Forelimb muscle (tissue), 1 donor: ENCODE measurements at regions not wholly inside any gene's neighbourhood (a gene's known extent, or its start where the extent isn't known, plus 50 kb on each side); places are given as distances from the start of the nearest gene placed in this dataset.

Experiments used
- DNase-seq: peaks from one replicate; pipeline ENCODE4 v3.0.0-alpha.2; 2013; ENCODE audit warnings: low read depth

DNA sequence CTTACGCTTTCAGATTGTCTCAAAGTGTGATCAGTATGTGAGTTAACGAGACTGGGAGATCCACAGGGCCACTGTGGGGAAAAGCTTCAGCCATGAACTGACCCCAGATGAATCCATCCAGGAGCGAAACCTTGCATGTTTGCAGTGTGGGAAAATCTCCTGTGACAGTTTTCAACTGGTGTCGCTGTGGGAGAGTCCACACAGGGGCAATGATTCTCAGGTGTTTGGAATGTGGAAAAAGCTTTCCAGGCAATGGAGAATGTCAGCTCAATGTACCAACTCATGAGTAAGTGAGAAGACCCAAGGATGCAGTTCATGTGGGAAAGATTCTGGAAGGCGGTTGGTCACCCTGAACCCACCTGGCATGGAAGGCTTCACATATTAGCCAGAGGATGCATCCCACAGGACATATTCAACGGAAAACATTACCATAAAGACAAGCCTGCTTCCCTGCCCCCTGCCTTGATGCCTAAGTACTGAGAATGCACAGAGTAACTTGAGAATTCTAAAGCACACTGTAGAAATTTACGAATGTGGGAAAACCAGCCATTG, 204.1 kb upstream of the BMPER start:
- no peak for DNase-seq

GRCh38 chr7:33701927-33702326, 203.4 kb upstream of the BMPER start:
- DNase-seq, result no peak

DNA sequence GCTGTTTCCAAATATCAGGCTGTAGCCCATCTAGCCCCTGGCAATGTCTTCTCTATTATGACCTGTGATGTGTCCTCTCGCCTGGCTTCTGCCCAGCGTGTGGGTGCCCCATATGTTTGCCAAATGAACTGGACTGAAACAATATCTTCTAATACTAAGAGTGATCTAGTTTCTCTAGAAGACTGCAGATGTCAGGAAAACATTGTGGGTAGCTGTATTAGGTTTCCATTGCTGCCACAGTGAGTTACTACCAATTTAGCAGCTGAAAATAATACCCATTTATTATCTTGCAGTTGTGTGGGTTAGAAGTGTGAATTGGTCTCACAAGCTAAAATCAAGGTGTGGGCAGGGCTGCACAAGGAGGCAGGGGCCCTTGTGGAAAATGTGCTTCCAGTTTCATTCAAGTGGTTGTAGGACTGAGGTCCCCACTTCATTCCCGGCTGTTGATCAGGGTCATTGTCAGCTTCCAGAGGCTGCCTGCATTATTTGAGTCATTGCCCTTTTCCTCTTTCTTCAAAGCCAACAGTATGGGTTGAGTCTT, 202.8 kb upstream of the BMPER start:
- DNase-seq, result no peak

DNA sequence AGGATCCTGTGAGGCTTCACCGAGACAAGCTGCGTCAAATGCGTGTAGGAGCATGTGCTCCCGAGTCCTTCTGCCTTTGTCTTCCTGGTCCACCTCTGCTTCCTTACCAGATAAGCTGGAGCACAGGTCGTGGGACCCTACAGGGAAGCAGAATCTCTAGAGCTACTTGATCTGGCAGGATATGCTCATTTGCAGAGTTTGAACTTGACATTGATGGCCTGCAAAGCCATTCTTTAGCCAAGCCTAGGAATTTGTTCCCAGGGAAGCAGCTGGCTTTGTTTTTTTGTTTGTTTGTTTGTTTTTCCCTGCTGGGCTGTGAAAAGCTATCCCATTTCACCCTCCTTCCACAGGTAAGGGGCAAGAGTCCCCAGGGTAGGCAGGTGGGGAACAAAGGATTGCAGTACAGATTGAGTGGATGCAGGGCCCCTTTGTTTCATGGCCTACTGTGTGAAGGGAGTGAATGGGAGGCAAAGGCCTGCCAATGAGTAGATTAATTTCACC, 200.0 kb upstream of the BMPER start:
- DNase-seq, result no peak

DNA sequence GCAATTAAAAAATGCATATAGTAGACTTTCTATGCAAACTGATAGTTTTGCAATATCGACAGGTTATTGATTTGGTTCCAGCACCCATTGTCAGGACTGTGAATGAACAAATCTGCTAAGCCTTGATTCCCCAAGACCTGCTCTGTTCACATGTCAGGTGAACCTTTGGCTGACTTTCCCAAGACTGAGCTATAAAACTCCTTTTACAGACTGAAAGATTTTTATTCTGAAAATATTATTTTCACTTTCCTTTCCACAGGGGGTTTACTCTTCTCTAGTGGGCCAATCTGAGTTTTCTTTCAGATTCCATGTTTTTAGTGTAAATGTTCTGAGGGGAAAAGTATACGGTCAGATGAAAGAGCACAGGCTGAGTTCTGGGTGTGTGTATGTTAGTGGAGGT, 199.2 kb upstream of the BMPER start:
- no peak for DNase-seq

GRCh38 chr7:33706771-33707200, 198.6 kb upstream of the BMPER start:
- no peak for DNase-seq

GRCh38 chr7:33707427-33707826, 197.9 kb upstream of the BMPER start:
- no peak for DNase-seq

DNA sequence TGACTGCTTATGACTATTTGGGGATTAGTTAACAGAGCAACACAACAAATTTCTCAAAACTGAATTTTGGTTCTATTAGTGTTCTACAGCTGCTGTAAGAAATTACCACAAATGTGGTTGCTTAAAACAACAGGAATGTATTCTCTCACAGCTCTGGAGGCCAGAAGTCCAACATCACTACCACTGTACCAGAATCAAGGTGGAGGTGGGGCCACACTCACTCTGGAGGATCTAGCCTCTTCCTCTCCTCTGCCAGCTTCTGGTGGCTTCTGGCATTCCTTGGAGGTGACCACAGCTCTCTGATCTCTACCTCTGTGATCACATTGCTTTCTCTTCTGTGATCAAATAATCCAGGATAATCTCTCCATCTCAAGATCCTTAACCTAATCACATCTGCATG, 194.7 kb upstream of the BMPER start:
- no peak for DNase-seq

GRCh38 chr7:33711231-33712019, 193.9 kb upstream of the BMPER start:
- DNase-seq, result no peak

DNA sequence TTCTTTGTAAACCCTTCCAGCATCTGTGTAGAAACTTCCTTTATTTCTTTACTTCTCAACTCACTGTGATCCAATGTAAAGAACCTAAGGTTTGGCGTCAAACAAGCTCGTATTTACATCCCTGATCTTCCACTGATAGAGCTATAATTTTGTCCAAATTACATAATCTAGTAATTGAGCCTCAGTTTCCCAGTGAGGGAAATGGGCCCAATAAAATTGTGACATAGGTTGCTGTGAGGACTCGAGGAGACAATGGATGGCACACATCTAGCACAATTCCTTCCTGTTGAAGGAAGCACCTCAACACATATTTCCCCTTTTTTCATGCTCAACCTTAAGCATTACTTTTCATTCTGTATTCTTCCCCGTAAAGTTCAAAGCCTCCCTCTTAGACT, 193.3 kb upstream of the BMPER start:
- DNase-seq, result no peak

DNA sequence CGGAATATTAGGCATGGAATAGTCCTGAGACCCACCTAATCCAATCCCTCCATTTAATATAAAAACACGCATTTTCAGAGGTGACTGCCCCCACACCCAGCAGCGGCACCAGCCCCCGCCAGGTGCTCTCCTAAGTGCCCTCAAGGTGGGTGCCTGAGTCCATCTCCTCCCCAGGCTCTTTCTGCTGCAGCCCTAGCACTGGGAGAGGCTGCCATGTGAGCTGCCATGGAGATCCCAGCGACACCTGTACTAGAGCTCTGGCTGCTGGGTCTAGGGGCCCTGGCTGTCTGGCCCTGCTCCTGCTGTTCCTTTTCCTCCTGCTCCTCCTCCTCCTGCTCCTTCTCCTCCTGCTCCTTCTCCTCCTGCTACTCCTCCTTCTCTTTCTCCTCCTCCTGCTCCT, 191.1 kb upstream of the BMPER start:
- no peak for DNase-seq

DNA sequence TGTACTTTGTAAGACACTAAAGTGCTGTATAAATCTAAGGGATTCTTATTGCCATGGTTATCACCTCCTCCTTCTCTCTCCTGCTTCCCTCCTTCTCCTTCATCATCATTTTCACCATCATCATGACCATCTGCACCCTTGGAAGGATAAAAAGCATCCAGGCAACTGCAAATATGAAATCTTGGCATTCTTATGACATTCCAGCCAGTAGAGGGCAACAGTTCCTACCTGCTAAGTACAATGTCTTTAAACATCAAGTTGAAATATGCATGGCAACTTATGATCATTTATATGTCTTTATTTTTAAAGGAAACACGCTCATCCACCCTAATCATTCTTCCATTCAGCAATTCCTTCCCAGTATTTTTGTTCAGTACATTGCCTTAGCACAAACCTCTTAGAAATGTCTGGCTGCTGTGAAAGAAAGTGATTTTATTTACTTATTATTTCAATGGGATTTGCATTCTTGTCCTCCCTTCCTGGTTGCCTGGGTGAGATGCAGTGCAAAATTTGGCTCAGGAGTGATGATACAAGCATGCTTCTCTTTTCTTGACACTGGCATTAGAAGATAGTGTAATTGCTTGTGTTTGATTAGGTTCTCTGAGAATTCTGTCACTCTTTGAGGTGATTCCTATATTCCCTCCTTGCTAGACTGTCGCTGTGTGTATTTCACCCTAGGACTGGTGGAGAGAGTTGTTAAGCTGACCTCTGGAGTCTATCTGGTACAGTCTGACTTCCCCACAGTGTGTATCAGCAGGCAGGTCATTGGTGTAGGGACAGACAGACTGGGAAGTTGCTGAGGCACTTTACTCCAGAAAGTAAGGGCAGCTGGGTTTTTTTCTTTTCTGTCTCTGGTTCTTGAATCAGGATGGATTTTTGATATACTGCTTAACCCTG, 188.5 kb upstream of the BMPER start:
- DNase-seq, result no peak

DNA sequence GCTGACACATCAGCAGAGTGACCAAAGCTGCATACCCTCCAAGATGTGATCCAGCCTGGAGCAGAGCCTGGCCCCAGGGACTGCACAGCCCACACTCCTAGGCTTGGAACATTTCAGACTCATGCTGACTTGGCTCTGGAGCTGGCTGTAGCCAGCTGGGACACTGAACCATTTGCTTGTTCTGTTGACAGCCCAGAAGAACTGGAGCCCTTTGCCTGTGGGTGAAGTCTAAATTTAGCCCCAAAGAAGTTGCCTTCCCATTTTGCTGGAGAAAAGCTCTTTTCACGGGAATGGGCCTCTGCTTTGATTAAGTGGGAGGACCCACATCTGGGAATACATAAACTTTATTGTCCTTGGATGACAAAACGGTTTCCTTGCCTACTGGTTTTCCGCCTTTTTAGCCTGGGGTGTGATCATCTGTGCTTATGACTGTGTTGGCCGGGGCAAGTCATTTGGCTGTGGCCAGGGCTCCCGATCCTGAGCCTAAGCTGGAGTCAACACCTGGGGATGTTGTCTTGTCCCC, 186.2 kb upstream of the BMPER start:
- DNase-seq, result no peak

- DNase-seq, result no peak
These were observed 185.2 kb upstream of the BMPER start for GRCh38 chr7:33720139-33720538.

DNA sequence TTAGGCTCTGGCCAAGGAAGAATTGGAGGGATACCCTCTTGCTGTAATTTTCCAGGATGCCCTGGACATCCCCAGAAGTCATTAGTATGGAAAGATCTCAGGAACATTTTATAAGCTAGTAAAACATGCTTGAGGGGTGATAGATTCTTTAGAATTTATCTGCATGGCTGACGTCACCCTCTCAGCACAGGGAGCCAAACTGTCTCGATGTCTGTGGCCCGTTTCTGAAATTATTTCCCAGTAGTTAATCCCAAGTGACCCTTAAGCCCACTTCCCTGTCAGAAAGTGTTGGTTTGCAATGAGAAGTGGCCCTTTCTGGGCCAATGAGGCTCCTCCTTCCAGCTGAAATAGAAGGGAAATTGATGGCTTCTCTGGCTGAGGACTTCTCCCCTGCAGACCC, 184.5 kb upstream of the BMPER start:
- DNase-seq, result no peak

DNA sequence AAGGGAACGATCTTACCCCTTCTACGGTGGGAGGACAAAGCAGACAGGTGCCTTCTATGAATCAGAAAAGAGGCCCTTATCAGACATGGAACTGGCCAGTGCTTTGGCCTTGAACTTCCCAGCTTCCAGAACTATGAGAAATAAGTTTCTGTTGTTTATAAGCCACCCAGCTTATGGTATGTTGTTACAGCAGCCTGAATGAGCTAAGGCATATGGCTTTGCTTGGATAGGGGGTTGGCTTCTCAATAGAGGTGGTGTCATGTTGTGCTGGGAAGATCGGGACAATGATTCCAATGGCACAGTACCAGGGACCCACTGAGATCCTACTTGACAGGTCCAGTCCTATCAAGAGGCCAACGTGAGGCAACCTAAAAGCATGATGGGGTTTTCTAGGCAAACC, 183.4 kb upstream of the BMPER start:
- no peak for DNase-seq

DNA sequence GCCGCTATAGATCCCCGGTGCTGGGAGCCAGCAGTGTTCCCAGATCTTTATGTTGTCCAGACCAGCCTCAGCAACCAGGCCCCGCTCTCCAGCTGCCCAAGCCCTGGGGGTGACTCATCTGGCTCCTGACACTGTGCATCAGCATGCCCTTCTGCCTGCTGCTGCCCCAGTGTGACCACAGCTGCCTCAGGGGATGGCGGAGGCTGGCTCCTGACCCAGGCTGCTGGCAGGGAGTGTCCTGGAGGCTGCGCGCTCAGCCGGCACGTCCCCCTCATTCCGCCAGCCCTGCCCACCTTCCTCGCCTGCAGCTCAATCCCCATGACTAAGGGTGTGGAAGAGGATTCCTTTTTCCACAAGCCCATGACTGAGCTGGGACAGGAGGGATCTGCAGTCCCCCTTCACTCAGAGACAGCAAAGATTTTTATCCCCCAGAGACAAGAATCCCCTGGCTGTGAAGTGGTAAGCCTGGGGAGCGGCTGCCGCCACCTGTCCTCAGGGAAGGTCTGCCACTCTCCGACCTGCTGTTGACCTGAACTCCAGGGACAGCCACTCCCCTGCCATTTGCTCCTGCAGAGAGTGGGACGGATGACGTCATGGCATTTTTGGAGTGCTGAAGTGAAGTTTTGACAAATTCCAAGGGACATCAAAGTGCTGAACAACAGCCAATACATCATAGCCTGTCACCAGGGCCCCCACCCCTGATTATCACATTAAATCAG, 182.8 kb upstream of the BMPER start:
- no peak for DNase-seq

- no peak for DNase-seq
These were observed 181.1 kb upstream of the BMPER start for GRCh38 chr7:33724201-33724600.

- no peak for DNase-seq
These were observed 180.0 kb upstream of the BMPER start for GRCh38 chr7:33725111-33726025.

GRCh38 chr7:33726582-33726981, 178.8 kb upstream of the BMPER start:
- no peak for DNase-seq
